ENCODE measurements at regions not wholly inside any gene's neighbourhood (a gene's known extent, or its start where the extent isn't known, plus 50 kb on each side); places are given as distances from the start of the nearest gene placed in this dataset.
A peak's percentile ranks its signal among the peaks of the same experiment; 100 is the strongest.
"Not testable (repeated sequence)": the region's sequence is repeated elsewhere in the genome, so short reads cannot be mapped to it uniquely, and the experiment has no call there.

GRCh38 chrX:129361576-129361975 lies 161.7 kb downstream of the SMARCA1 start:
- DNase-seq: no peak

GRCh38 chrX:129360175-129360574 lies 163.1 kb downstream of the SMARCA1 start:
- DNase-seq: peak; percentile 0 to 1

GRCh38 chrX:129359269-129359668 lies 164.0 kb downstream of the SMARCA1 start:
- no peak for DNase-seq

GRCh38 chrX:129357428-129357827 lies 165.9 kb downstream of the SMARCA1 start:
- DNase-seq: not testable (repeated sequence)

GRCh38 chrX:129347291-129347690 lies 176.0 kb downstream of the SMARCA1 start:
- no peak for DNase-seq

GRCh38 chrX:129346574-129346973 lies 176.7 kb downstream of the SMARCA1 start:
- DNase-seq: no peak

- DNase-seq: not testable (repeated sequence)
These were observed 186.0 kb downstream of the SMARCA1 start for GRCh38 chrX:129337264-129337663.

GRCh38 chrX:129323115-129323514 lies 200.2 kb downstream of the SMARCA1 start:
- no peak for DNase-seq

GRCh38 chrX:129318375-129318774 lies 204.9 kb downstream of the SMARCA1 start:
- DNase-seq: no peak

- no peak for DNase-seq
These were observed 206.8 kb downstream of the SMARCA1 start for GRCh38 chrX:129316461-129316860.

GRCh38 chrX:129310000-129310399 lies 213.3 kb downstream of the SMARCA1 start:
- no peak for DNase-seq

- DNase-seq: no peak
These were observed 260.4 kb downstream of the SMARCA1 start for GRCh38 chrX:129262912-129263311.

GRCh38 chrX:129255516-129255915 lies 267.8 kb downstream of the SMARCA1 start:
- DNase-seq: not testable (repeated sequence)

- DNase-seq: no peak
These were observed 273.7 kb downstream of the SMARCA1 start for GRCh38 chrX:129249563-129249962.

- no peak for DNase-seq
These were observed 275.6 kb downstream of the SMARCA1 start for GRCh38 chrX:129247642-129248041.

GRCh38 chrX:129239371-129239770 lies 283.9 kb downstream of the SMARCA1 start:
- DNase-seq: no peak

GRCh38 chrX:129238011-129238410 lies 285.3 kb downstream of the SMARCA1 start:
- no peak for DNase-seq

- no peak for DNase-seq
These were observed 287.4 kb downstream of the SMARCA1 start for GRCh38 chrX:129235903-129236302.

GRCh38 chrX:129233786-129234185 lies 289.5 kb downstream of the SMARCA1 start:
- DNase-seq: no peak

- DNase-seq: no peak
These were observed 292.3 kb downstream of the SMARCA1 start for GRCh38 chrX:129230850-129231512.

- DNase-seq: no peak
These were observed 293.1 kb downstream of the SMARCA1 start for GRCh38 chrX:129230168-129230567.

- DNase-seq: no peak
These were observed 295.9 kb downstream of the SMARCA1 start for GRCh38 chrX:129227366-129227765.

GRCh38 chrX:129193357-129193756 lies 329.9 kb downstream of the SMARCA1 start:
- DNase-seq: no peak

GRCh38 chrX:129188231-129188630 lies 335.1 kb downstream of the SMARCA1 start:
- no peak for DNase-seq

- DNase-seq: no peak
These were observed 346.6 kb downstream of the SMARCA1 start for GRCh38 chrX:129176710-129177109.
